Fibroblast of the conjunctiva (primary cell): ENCODE measurements at regions not wholly inside any gene's neighbourhood (a gene's known extent, or its start where the extent isn't known, plus 50 kb on each side); places are given as distances from the start of the nearest gene placed in this dataset.
A peak's percentile ranks its signal among the peaks of the same experiment; 100 is the strongest.

ENCODE experiments used
- DNase-seq: peaks from one replicate; pipeline ENCODE4 v3.0.0-alpha.2; 2010; ENCODE audit warnings: low read depth

DNA sequence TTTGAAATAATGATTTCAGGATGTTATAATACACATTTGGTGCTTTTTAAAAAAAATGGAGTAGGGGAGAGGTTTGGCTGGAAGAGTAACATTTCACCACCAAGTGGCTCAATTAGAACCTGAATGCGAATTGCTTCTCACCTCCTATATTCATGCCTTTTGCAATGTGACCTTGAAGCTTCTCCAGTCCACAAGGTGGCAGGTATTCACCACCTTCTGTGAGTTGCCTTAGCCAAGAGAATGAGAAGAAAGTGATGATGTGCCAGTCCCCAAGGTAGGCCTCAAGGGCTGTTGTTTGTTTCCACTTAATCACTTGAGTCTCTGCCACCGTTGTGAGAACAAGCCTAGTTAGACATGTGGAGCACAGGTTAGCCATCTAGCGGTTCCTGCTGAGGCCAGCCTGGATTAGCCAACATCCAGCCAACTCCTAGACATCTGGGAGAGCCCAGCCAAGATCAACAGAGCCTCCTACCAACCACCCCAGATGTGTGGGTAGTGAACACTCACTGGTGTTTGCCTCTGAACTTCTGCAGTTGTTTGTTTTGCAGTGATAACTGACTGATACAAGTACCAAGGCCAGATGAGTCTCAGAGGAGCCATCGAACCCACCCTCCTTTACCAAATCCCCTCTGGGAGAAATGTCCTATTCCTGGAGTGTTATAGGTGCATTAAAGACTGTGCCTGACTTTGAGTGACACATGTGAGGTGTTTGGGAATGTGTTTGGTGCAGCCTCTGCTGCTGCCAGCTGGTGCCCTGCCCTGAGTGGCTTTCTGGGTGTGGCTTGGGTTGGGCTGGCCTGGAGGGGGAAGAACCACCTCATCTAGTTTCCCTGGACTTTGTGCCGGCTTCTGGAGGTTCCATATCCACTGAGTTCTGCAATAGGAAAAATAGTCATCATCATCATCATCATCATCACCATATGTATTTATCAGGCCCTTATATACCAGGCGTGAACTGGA, 132.5 kb upstream of the RFLNA start:
- DNase-seq, result no peak

GRCh38 chr12:124165695-124166094, 129.2 kb upstream of the RFLNA start:
- DNase-seq, result no peak

- DNase-seq, result no peak
Observed at GRCh38 chr12:124167141-124167540, 127.8 kb upstream of the RFLNA start.

GRCh38 chr12:124168016-124168786, 126.7 kb upstream of the RFLNA start:
- no peak for DNase-seq

DNA sequence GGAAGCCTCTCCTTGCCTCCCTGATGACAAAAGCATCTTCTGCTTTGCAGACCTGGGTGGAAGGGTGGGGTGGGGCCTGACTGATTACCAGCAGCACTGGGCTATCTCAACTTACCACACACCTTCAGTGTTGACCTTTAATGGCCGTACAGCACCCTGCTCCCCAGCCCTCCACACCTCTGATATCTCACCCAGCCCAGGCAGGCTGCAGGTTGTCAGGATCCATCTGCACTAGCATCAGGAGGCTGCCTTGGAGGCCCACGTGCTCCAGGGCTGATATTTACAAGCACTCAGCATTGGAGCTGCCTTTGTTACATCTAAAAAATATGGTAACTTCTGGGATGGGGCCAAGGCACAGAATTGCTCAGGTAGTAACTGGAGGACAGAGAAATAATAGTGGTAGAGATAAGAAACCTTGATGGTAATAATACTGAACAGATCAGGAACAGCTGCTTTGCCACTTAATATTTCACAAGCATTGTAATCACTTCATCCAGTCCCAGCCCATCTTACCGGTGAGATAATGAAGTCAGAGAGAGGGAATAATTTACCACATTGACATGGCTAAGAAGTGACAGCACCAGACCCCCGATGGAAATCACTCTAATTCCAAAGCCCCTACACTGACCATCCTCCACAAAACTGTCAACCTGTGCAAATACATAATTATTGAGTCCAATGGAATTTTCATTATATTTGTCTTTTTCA, 125.2 kb upstream of the RFLNA start:
- no peak for DNase-seq

GRCh38 chr12:124170760-124171159, 124.1 kb upstream of the RFLNA start:
- no peak for DNase-seq

- DNase-seq, result no peak
Observed at GRCh38 chr12:124171231-124171979, 123.5 kb upstream of the RFLNA start.

DNA sequence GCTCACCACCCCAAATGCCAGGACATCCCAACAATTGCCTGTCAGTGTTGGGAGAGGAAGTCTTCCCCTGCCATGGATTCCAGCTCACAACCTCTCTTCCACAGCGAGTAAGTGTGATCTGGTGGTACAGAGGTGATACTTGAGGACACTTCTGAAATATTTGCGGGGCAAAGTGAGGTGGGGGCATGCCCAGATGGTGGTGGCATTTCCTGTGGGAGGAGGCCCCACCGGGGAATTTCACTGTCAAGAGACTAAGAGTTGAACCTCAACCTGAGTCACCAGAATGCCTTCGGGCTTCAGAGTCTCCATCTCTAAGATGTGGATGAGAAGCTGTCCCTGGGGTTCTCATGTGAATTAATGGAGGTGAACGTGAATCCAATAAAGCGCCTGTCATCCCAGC, 122.3 kb upstream of the RFLNA start:
- no peak for DNase-seq

DNA sequence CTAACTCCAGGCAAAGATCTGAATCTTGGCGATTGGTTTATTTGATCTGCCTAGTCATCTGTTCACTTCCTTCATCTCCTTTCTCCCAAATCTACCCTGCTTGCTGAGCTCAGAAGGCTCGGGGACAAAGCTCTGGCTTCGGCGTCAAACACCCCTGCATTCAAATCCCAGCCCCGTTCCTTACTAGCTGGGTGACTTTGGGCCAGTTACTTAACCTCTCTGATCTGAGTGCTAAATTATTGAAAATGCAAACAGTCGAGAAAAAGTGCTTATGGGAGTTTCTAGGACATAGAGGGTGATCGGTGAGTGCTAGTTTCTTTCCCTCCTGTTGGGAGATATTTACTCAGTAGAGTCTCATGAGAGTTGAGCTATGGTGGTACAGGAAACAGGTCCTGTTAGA, 121.2 kb upstream of the RFLNA start:
- DNase-seq, result no peak

DNA sequence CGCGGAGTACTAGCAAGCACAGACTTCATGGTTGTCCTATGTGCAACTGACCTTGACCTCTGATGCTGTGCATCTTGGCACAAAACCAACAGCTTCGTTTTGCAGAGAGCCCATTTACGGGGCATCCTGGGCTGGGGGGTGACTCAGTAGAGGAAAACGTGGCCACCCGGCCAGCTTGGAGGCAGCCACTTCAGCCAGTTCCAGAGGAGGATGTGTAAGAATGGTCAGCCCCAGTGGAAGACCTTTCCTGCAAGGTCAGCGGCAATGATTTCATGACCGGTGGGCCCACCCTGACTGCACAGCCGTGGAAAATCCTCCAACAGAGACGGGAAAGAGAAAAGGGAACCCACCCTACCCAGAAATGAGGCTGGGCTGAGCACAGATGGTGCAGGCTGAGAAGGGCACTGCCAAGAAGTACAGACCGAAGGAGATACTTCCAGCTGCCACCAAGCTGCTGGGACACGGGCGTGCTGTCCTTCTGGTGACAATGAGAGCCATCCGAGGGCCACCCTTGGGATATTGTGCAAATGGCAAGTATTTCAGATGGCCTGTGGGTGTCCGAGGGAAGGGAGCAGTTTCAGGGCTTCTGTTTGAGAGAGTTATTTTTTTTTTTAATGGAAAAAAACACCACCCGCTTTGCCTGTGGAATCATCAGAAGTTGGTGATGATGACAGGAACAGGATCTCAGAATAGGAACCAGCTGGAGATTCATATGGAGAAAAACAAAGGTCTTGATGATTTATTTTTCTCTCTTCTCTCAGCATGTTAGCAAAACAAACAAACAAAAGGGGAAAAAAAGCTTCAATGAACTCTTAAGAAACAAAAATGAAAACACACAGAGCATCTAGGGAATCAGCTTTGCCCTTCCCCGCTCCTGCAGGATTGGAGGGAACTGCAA, 120.2 kb upstream of the RFLNA start:
- peak; percentile 28 for DNase-seq

DNA sequence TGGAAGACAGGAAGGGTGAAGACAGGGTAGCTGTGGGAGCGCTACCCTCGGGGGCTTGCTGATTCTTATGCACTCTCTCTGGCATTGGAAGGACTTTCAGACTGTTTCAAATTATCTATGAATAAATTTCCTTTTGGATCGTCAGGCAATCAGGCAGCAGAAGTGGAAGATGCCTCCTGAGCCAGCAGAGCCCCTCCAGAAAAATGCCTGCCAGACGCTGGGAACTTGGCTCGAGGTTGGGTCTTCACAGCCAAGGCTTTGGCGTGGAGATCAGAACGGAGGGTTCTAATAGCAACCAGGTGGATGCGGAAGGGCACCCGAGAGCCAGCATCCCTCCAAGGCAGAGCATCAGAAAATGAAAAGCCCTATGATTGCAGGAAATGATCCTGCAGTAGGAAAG, 119.2 kb upstream of the RFLNA start:
- DNase-seq, result no peak

DNA sequence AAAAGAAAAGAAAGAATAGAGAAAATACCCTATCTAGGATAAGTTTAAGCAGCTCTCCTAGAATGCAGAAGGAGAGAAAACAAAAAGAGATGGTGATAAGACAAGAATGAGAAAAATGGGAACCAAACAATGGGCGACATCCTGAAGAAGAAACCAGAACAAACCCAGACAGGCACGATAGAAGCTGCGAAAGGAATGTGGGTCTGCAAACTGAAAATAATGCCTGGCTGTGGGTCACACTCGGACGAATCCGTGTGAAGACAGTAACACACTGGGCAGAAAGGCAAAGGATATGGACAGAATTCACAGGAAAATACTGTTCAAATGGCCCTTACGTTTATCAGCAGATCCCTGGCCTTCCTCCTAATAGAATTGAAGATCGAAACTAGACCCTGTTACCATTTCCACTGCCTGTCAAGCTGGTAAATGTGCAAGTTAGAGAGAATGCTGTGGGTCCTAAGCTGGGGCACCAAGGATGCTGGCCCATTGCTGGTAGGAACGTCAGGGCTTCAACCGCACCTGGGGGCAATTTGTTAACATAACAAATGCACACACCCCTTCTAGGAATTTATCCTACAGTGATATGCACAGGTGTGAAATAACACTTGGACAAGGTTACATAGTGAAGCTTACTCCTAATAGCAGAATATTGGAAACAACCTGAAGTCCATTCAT, 117.5 kb upstream of the RFLNA start:
- DNase-seq, result no peak

GRCh38 chr12:124177951-124178316, 117.0 kb upstream of the RFLNA start:
- DNase-seq, result no peak

- DNase-seq, result no peak
Observed at GRCh38 chr12:124179936-124180607, 114.8 kb upstream of the RFLNA start.

DNA sequence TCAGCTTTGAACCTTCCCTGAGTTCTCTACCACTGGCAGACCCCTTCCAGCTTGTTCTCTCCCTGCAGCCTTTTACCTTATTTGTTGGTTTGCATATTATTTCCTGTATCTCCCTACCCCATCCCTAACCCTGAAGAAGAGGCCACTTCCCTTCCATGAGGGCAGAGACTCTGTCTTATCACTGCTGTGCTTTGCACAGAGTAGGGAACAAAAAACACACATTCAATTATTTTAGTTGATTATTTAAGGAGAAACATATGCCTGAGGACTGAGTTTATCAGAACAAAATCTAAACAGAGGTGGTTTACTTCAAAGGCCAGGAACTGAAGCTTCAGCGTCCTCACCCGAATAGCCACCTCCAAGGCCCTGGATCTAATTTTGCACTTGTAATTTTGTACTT, 111.7 kb upstream of the RFLNA start:
- DNase-seq, result no peak

GRCh38 chr12:124184456-124184855, 110.4 kb upstream of the RFLNA start:
- DNase-seq, result no peak

- DNase-seq, result no peak
Observed at GRCh38 chr12:124185971-124186686, 108.8 kb upstream of the RFLNA start.

- no peak for DNase-seq
Observed at GRCh38 chr12:124188084-124188483, 106.8 kb upstream of the RFLNA start.
